Posterior vena cava (tissue), 2 donors: ENCODE measurements at regions not wholly inside any gene's neighbourhood (a gene's known extent, or its start where the extent isn't known, plus 50 kb on each side); places are given as distances from the start of the nearest gene placed in this dataset.
A peak's percentile ranks its signal among the peaks of the same experiment; 100 is the strongest.

Experiments used
- DNase-seq: peaks from one replicate; pipeline ENCODE4 v3.0.0-alpha.2; 2020; ENCODE audit warnings: low spot score
- intact Hi-C, 2 donors: fragments of 100-400 bp; cut with DNase I; formaldehyde crosslinking; loops; one replicate each; pipeline versions ENCODE4 v1.14.1 to v1.14.2; 2022 to 2023
- donor health status: DM: yes; HTN: yes; CAD: no.
- donor health status: DM: yes; HTN: yes; CAD: no.

- intact Hi-C loops: no loop called here
- DNase-seq: no peak
Observed at GRCh38 chr3:128569756-128570155, 76.8 kb upstream of the GATA2 start.

GRCh38 chr3:128568602-128569490 lies 75.8 kb upstream of the GATA2 start:
- intact Hi-C loops: no loop called here
- no peak for DNase-seq

- DNase-seq: no peak
- intact Hi-C loops: no loop called here
Observed at GRCh38 chr3:128567705-128568356, 74.8 kb upstream of the GATA2 start.

GRCh38 chr3:128567141-128567540 lies 74.1 kb upstream of the GATA2 start:
- no peak for DNase-seq
- intact Hi-C loops: no loop called here

GRCh38 chr3:128563439-128563838 lies 70.4 kb upstream of the GATA2 start:
- intact Hi-C loops: no loop called here
- no peak for DNase-seq

- DNase-seq: peak; percentile 15
- intact Hi-C loops: no loop called here
Observed at GRCh38 chr3:128561504-128561903, 68.5 kb upstream of the GATA2 start.

- peak; percentile 56 for DNase-seq
- intact Hi-C loops: no loop called here
Observed at GRCh38 chr3:128560768-128561167, 67.8 kb upstream of the GATA2 start.

- intact Hi-C loops: loop anchor here in 1 of 2 donors (10.0 kb wide), 1 partner anchor 1845 kb away; no protein-coding TSS in a partner anchor
- DNase-seq: peak; percentile 75
Observed at GRCh38 chr3:128559486-128560225, 66.7 kb upstream of the GATA2 start.

GRCh38 chr3:128557531-128558280 lies 64.7 kb upstream of the GATA2 start:
- DNase-seq: peak; percentile 66
- intact Hi-C loops: loop anchor here in 1 of 2 donors (10.0 kb wide), 1 partner anchor 1847 kb away; no protein-coding TSS in a partner anchor

- intact Hi-C loops: loop anchor here in 1 of 2 donors (10.0 kb wide), 1 partner anchor 1848 kb away; no protein-coding TSS in a partner anchor
- peak; percentile 77 for DNase-seq
Observed at GRCh38 chr3:128556907-128557306, 63.9 kb upstream of the GATA2 start.

- intact Hi-C loops: loop anchor here in 1 of 2 donors (10.0 kb wide), 1 partner anchor 1848 kb away; no protein-coding TSS in a partner anchor
- DNase-seq: peak; percentile 69
Observed at GRCh38 chr3:128556384-128556783, 63.4 kb upstream of the GATA2 start.

GRCh38 chr3:128555841-128556240 lies 62.8 kb upstream of the GATA2 start:
- DNase-seq: no peak
- intact Hi-C loops: loop anchor here in 1 of 2 donors (10.0 kb wide), 1 partner anchor 1849 kb away; no protein-coding TSS in a partner anchor

- peak; percentile 84 for DNase-seq
- intact Hi-C loops: loop anchor here in 1 of 2 donors (10.0 kb wide), 1 partner anchor 1850 kb away; no protein-coding TSS in a partner anchor
Observed at GRCh38 chr3:128555098-128555825, 62.3 kb upstream of the GATA2 start.

GRCh38 chr3:128554465-128555097 lies 61.6 kb upstream of the GATA2 start:
- peak; percentile 62 for DNase-seq
- intact Hi-C loops: loop anchor here in 1 of 2 donors (10.0 kb wide), 1 partner anchor 1850 kb away; no protein-coding TSS in a partner anchor

GRCh38 chr3:128554100-128554464 lies 61.1 kb upstream of the GATA2 start:
- peak; percentile 51 for DNase-seq
- intact Hi-C loops: loop anchor here in 1 of 2 donors (10.0 kb wide), 1 partner anchor 1851 kb away; no protein-coding TSS in a partner anchor

- intact Hi-C loops: loop anchor here in 1 of 2 donors (10.0 kb wide), 1 partner anchor 1851 kb away; no protein-coding TSS in a partner anchor
- DNase-seq: peak; percentile 44
Observed at GRCh38 chr3:128553560-128553959, 60.6 kb upstream of the GATA2 start.

- intact Hi-C loops: loop anchor here in 1 of 2 donors (10.0 kb wide), 1 partner anchor 1853 kb away; no protein-coding TSS in a partner anchor
- no peak for DNase-seq
Observed at GRCh38 chr3:128551867-128552266, 58.9 kb upstream of the GATA2 start.
